Mammary epithelial cell (primary cell): ENCODE measurements at regions not wholly inside any gene's neighbourhood (a gene's known extent, or its start where the extent isn't known, plus 50 kb on each side); places are given as distances from the start of the nearest gene placed in this dataset.

ENCODE experiments used
- EZH2 ChIP-seq: IDR thresholded peaks from 2 replicates; pipeline ENCODE4 v1.6.1; 2012; ENCODE audit warnings: low read length, inconsistent platforms, borderline replicate concordance
- TF ChIP-seq, protein P1 (sequence below), 2 donors: IDR thresholded peaks in 1 of 2; conservative IDR thresholded peaks in 1 of 2; 2 replicates each; pipeline ENCODE4 v1.5.1; 2011 to 2012; ENCODE audit warnings: inconsistent platforms in 2 of 2, low read length in 2 of 2, mild to moderate bottlenecking in 2 of 2, control low read depth in 1 of 2, low read depth in 1 of 2; ENCODE audit not compliant: insufficient read depth in 1 of 2; ENCODE audit errors: extremely low read depth in 1 of 2

GRCh38 chr13:37492075-37492474 is 106.5 kb downstream of the POSTN start:
- TF ChIP-seq, protein P1, sequence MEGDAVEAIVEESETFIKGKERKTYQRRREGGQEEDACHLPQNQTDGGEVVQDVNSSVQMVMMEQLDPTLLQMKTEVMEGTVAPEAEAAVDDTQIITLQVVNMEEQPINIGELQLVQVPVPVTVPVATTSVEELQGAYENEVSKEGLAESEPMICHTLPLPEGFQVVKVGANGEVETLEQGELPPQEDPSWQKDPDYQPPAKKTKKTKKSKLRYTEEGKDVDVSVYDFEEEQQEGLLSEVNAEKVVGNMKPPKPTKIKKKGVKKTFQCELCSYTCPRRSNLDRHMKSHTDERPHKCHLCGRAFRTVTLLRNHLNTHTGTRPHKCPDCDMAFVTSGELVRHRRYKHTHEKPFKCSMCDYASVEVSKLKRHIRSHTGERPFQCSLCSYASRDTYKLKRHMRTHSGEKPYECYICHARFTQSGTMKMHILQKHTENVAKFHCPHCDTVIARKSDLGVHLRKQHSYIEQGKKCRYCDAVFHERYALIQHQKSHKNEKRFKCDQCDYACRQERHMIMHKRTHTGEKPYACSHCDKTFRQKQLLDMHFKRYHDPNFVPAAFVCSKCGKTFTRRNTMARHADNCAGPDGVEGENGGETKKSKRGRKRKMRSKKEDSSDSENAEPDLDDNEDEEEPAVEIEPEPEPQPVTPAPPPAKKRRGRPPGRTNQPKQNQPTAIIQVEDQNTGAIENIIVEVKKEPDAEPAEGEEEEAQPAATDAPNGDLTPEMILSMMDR (conservative IDR thresholded peaks at IDR 0.05 in 1 of 2, IDR thresholded peaks at IDR 0.05 in 1 of 2; ENCODE audit: extremely low read depth in 1 of 2, insufficient read depth in 1 of 2, low read depth in 1 of 2, low read length in 2 of 2) = no peak
- no peak for TF ChIP-seq EZH2
